ENCODE measurements at regions not wholly inside any gene's neighbourhood (a gene's known extent, or its start where the extent isn't known, plus 50 kb on each side); places are given as distances from the start of the nearest gene placed in this dataset.

DNA sequence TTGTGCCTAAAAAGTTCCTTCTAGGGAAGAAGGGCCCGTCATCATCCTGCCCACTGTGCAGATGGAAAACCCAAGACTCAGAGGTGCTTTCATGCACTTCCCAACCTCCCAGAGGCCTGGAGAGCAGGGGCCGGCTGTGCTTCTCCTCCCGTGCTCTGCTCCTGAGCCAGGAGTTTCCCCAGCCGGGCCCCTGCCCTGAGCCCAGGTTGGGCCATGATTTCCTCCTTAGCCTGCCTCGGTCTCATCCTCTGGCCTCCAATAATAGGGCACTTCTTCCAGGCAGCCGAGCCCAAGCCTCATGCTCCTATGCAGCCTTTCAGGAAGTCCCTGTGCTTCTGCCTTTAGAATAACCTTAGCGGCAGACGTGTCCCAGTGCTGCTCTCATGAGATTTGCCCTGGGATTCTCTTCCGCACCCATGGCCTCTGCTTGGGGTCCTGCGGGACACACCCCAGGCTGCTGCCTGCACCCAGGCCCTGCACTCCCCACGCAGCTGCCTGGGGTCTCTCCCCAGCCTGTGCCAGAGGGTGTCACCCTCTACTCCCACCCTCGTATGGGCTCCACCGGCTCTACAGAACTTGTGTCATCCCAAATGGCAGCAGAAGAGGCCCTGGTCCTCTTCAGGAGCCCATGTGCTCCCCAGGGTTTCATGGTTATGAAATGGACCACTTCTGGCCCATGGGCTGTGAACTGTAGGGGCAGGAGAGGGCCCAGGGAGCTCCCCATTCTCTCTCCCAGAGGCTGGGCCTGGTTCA is 359.3 kb downstream of the ADGRD1 start:
- intact Hi-C loops (cut with micrococcal nuclease; ENCODE audit: unreplicated experiment): no loop called here
- Histone ChIP-seq H3K4me1 (ENCODE audit: insufficient read depth, low read length, poor library complexity, severe bottlenecking) (no peaks in the 10 kb centered on the region), H3K27me3 (replicated peaks; ENCODE audit: insufficient read depth, low read depth, low read length, poor library complexity) (peaks cover 25% of the 10 kb centered on the region), H3K4me3 (ENCODE audit: low read depth, low read length, poor library complexity, severe bottlenecking) (no peak overlapping the region), H3K27ac (ENCODE audit: low read depth, low read length, poor library complexity, severe bottlenecking) (no peak overlapping the region), H3K9me3 (ENCODE audit: low read depth, low read length, poor library complexity, severe bottlenecking) (no peaks in the 10 kb centered on the region), H3K36me3 (ENCODE audit: insufficient read depth, low read length, poor library complexity, severe bottlenecking) (no peaks in the 10 kb centered on the region)
- POLR2A ChIA-PET (ENCODE audit: low non-redundant PET): no interaction called here
- DNase-seq (ENCODE audit: low spot score): no peak
- BruUV-seq (replicated peaks): no TSS peak
- TF ChIP-seq, protein P1, sequence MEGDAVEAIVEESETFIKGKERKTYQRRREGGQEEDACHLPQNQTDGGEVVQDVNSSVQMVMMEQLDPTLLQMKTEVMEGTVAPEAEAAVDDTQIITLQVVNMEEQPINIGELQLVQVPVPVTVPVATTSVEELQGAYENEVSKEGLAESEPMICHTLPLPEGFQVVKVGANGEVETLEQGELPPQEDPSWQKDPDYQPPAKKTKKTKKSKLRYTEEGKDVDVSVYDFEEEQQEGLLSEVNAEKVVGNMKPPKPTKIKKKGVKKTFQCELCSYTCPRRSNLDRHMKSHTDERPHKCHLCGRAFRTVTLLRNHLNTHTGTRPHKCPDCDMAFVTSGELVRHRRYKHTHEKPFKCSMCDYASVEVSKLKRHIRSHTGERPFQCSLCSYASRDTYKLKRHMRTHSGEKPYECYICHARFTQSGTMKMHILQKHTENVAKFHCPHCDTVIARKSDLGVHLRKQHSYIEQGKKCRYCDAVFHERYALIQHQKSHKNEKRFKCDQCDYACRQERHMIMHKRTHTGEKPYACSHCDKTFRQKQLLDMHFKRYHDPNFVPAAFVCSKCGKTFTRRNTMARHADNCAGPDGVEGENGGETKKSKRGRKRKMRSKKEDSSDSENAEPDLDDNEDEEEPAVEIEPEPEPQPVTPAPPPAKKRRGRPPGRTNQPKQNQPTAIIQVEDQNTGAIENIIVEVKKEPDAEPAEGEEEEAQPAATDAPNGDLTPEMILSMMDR (conservative IDR thresholded peaks at IDR 0.05; ENCODE audit: low read depth, low read length): no peak
- TF ChIP-seq EZH2 (IDR thresholded peaks at IDR 0.05; ENCODE audit: borderline replicate concordance, low read depth, low read length, poor library complexity, severe bottlenecking): no peak
- CTCF ChIA-PET: no interaction called here

DNA sequence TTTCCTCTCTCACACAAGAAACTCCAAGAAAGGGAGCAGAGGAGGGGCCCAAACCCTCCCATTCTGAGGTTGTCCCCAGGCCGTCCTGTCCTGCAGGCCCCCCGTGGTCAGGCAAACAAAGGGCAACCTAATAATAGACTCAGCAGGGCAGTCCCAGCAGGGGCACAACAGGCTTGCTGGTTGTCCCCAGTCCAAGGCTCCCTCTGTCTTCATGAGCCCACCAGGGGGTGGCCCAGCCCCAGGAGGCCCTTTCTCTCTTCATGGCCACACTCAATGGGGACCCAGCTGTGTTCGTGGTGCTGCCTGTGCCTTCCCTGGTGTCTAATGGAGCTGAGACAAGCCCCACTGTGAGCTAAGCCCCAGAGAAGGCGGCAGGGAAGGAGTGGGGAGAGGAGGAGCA is 359.9 kb downstream of the ADGRD1 start:
- Histone ChIP-seq H3K4me3 (ENCODE audit: low read depth, low read length, poor library complexity, severe bottlenecking) (no peak overlapping the region), H3K27me3 (replicated peaks; ENCODE audit: insufficient read depth, low read depth, low read length, poor library complexity) (peaks cover 23% of the 10 kb centered on the region), H3K9me3 (ENCODE audit: low read depth, low read length, poor library complexity, severe bottlenecking) (no peaks in the 10 kb centered on the region), H3K36me3 (ENCODE audit: insufficient read depth, low read length, poor library complexity, severe bottlenecking) (no peaks in the 10 kb centered on the region), H3K27ac (ENCODE audit: low read depth, low read length, poor library complexity, severe bottlenecking) (no peak overlapping the region), H3K4me1 (ENCODE audit: insufficient read depth, low read length, poor library complexity, severe bottlenecking) (no peaks in the 10 kb centered on the region)
- ChIA-PET POLR2A (ENCODE audit: low non-redundant PET) (no interaction called here), CTCF (no interaction called here)
- TF ChIP-seq EZH2 (IDR thresholded peaks at IDR 0.05; ENCODE audit: borderline replicate concordance, low read depth, low read length, poor library complexity, severe bottlenecking): no peak
- TF ChIP-seq, protein P1 (conservative IDR thresholded peaks at IDR 0.05; ENCODE audit: low read depth, low read length): no peak
- BruUV-seq (replicated peaks): no TSS peak
- no peak for DNase-seq (ENCODE audit: low spot score)
- intact Hi-C loops (cut with micrococcal nuclease; ENCODE audit: unreplicated experiment): no loop called here

DNA sequence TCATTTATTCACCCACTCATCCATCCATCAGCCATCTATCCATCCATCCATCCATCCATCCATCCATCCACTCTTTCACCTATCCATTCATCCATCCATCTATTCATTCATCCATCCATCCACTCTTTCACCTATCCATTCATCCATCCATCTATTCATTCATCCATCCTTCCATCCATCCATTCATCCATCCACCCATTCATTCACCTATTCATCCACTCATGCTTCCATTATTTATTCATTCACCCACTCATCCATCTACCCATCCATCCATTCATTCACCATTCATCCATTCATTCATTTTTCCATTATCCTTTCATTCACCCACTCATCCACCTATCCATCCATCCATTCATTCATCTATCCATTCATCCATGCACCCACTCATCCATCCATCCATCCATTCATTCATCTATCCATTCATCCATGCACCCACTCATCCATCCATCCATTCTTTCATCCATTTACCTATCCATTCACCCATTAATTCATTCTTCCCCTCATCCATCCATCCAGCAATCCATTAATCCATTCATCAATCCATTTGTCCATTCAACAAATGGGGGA is 360.9 kb downstream of the ADGRD1 start:
- H3K4me1 ChIP-seq (ENCODE audit: insufficient read depth, low read length, poor library complexity, severe bottlenecking): no peaks in the 10 kb centered on the region
- ChIA-PET POLR2A (ENCODE audit: low non-redundant PET) (no interaction called here), CTCF (no interaction called here)
- no peak for DNase-seq (ENCODE audit: low spot score)
- no TSS peak for BruUV-seq (replicated peaks)
- intact Hi-C loops (cut with micrococcal nuclease; ENCODE audit: unreplicated experiment): no loop called here
- TF ChIP-seq EZH2 (IDR thresholded peaks at IDR 0.05; ENCODE audit: borderline replicate concordance, low read depth, low read length, poor library complexity, severe bottlenecking): no peak
- TF ChIP-seq, protein P1 (conservative IDR thresholded peaks at IDR 0.05; ENCODE audit: low read depth, low read length): no peak
- no peak overlapping the region for H3K4me3 ChIP-seq (ENCODE audit: low read depth, low read length, poor library complexity, severe bottlenecking)
- H3K36me3 ChIP-seq (ENCODE audit: insufficient read depth, low read length, poor library complexity, severe bottlenecking): no peaks in the 10 kb centered on the region
- H3K27ac ChIP-seq (ENCODE audit: low read depth, low read length, poor library complexity, severe bottlenecking): no peak overlapping the region
- H3K9me3 ChIP-seq (ENCODE audit: low read depth, low read length, poor library complexity, severe bottlenecking): no peaks in the 10 kb centered on the region
- H3K27me3 ChIP-seq (replicated peaks; ENCODE audit: insufficient read depth, low read depth, low read length, poor library complexity): peaks cover 16% of the 10 kb centered on the region
